ENCODE measurements at regions not wholly inside any gene's neighbourhood (a gene's known extent, or its start where the extent isn't known, plus 50 kb on each side); places are given as distances from the start of the nearest gene placed in this dataset.
"Not testable (repeated sequence)": the region's sequence is repeated elsewhere in the genome, so short reads cannot be mapped to it uniquely, and the experiment has no call there.

DNA sequence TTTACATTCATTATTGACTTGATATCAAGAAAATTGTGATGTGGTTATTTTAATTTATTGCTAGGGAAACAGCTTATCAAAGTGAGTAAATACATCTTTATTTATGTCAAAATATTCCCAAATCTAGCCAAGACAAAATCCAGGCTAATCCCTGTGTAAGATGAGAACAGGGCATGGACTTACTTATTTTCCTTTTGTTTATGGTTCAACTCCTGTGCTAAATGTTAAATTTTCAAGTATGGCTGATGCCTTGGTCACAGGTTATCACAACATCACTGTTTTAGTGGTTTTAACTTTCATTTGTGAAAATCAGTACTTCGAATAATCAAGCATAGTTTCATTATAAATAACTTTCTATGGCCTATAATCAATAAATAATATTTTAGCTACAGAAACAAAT is 657.0 kb upstream of the SYT4 start:
- no peak for DNase-seq (ENCODE audit: low read depth in 2 of 3, low spot score in 2 of 3)

- no peak for DNase-seq (ENCODE audit: low read depth in 2 of 3, low spot score in 2 of 3)
Observed at GRCh38 chr18:43934781-43935471, 657.6 kb upstream of the SYT4 start.

- no peak for DNase-seq (ENCODE audit: low read depth in 2 of 3, low spot score in 2 of 3)
Observed at GRCh38 chr18:43936176-43936575, 658.9 kb upstream of the SYT4 start.

GRCh38 chr18:43949291-43949690 is 672.0 kb upstream of the SYT4 start:
- DNase-seq (ENCODE audit: low read depth in 2 of 3, low spot score in 2 of 3), result no peak

DNA sequence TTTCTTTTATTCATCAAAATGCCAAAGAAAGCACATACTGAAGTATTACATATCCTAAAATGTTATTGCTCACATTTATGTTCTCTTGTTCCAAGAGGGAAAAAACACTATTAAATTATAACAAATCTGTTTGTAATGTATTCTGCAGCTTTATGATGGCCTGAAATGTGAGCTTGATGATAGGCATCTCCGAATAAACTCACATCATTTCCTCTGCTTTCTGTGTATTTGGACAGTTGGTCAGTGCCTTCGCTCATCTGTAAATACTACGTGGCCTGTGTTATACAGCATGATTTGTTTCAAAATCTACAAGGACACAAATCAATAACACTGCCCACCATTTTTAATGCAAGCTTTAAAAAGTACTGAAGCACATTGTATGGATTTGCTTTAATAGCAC is 672.8 kb upstream of the SYT4 start:
- DNase-seq (ENCODE audit: low read depth in 2 of 3, low spot score in 2 of 3), result no peak

GRCh38 chr18:43952398-43952797 is 675.1 kb upstream of the SYT4 start:
- DNase-seq (ENCODE audit: low read depth in 2 of 3, low spot score in 2 of 3), result no peak

GRCh38 chr18:43961722-43962121 is 684.4 kb upstream of the SYT4 start:
- peak in 1 of 3 donors; percentile 0 for DNase-seq (ENCODE audit: low read depth in 2 of 3, low spot score in 2 of 3)

- DNase-seq (ENCODE audit: low read depth in 2 of 3, low spot score in 2 of 3), result no peak
Observed at GRCh38 chr18:43964666-43965065, 687.4 kb upstream of the SYT4 start.

- DNase-seq (ENCODE audit: low read depth in 2 of 3, low spot score in 2 of 3), result no peak
Observed at GRCh38 chr18:43965691-43966090, 688.4 kb upstream of the SYT4 start.

- no peak for DNase-seq (ENCODE audit: low read depth in 2 of 3, low spot score in 2 of 3)
Observed at GRCh38 chr18:43970656-43971055, 693.4 kb upstream of the SYT4 start.

- no peak for DNase-seq (ENCODE audit: low read depth in 2 of 3, low spot score in 2 of 3)
Observed at GRCh38 chr18:43978174-43978573, 700.9 kb upstream of the SYT4 start.

DNA sequence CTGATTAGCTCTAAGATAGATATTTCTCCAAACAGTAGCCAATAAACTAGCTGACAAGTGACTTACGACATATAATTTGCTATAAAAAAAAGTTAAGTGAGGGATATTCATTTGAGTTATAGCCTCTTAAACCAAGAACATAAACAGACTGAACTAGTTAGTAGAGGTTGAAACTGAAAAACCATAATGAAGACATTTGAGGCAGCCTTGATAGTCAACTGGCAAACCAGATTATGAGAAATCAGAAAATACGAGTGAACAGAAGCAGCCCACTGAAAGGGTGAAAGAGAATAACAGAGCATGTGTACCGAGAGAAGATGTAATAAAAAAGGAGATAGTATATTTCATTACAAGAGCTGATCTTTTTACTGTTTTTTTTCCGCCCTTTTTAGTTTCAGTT is 698.1 kb upstream of the SETBP1 start:
- DNase-seq (ENCODE audit: low read depth in 2 of 3, low spot score in 2 of 3), result no peak

GRCh38 chr18:43987061-43987460 is 693.6 kb upstream of the SETBP1 start:
- not testable (repeated sequence) for DNase-seq (ENCODE audit: low read depth in 2 of 3, low spot score in 2 of 3)

DNA sequence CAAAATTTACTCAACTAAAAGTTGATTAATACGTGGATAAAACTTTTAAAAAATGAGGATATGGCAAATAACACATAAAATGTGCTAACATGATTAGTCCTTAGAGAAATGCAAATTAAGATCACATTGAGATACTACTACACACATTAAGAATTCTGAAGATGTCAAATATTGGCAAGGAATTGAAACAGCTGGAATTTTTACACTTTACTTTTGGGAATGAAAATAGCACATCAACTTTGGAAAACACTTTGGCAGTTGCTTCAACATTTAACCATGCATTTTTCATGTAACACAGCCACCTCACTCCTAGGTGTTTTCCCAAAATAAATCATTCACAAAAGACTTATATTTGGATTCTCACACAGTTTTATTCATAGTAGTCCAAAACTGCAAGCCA is 687.9 kb upstream of the SETBP1 start:
- no peak for DNase-seq (ENCODE audit: low read depth in 2 of 3, low spot score in 2 of 3)

- DNase-seq (ENCODE audit: low read depth in 2 of 3, low spot score in 2 of 3), result no peak
Observed at GRCh38 chr18:43994381-43994780, 686.3 kb upstream of the SETBP1 start.

- no peak for DNase-seq (ENCODE audit: low read depth in 2 of 3, low spot score in 2 of 3)
Observed at GRCh38 chr18:44013871-44014270, 666.8 kb upstream of the SETBP1 start.

GRCh38 chr18:44025421-44025820 is 655.3 kb upstream of the SETBP1 start:
- DNase-seq (ENCODE audit: low read depth in 2 of 3, low spot score in 2 of 3), result no peak

- no peak for DNase-seq (ENCODE audit: low read depth in 2 of 3, low spot score in 2 of 3)
Observed at GRCh38 chr18:44028109-44028508, 652.6 kb upstream of the SETBP1 start.

GRCh38 chr18:44031063-44031462 is 649.6 kb upstream of the SETBP1 start:
- no peak for DNase-seq (ENCODE audit: low read depth in 2 of 3, low spot score in 2 of 3)

- no peak for DNase-seq (ENCODE audit: low read depth in 2 of 3, low spot score in 2 of 3)
Observed at GRCh38 chr18:44033144-44033701, 647.5 kb upstream of the SETBP1 start.

DNA sequence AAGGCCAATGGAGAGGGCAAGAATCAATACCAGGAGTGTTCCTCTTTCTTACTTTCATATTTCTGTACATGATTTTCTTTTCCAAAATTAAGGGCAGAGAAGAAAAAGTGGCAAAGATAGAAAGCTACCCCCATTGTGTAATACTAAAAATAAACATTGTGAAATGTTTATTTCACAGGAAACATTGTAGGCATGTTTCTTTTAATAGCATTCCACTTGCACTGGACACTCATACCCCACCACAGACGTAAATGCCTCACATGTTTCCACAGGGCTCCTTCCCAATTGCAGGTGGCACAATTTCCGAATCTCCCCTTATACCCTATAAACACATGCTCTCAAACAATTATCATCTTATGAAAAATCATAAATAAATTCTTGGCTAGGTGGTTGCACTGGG is 645.1 kb upstream of the SETBP1 start:
- DNase-seq (ENCODE audit: low read depth in 2 of 3, low spot score in 2 of 3), result no peak

DNA sequence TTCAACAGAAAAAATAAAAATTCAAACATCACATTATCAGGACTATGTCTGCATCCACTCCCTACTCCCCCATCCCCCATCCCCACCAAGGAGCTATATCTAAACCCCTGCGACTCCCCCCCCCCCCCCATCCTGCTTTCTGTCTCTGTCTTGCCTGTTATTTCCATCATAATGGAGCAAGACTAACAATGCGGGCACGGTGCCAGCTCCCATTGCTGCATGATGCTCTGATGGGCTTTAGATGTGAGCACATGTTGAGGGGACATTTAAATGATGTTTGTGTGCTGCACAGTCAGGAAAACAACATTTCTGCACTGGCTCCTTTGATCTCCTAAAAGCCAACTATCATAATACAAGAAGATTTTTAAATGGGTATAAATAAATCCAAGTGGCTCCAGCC is 644.2 kb upstream of the SETBP1 start:
- DNase-seq (ENCODE audit: low read depth in 2 of 3, low spot score in 2 of 3), result no peak

GRCh38 chr18:44039216-44039615 is 641.5 kb upstream of the SETBP1 start:
- no peak for DNase-seq (ENCODE audit: low read depth in 2 of 3, low spot score in 2 of 3)

All from hematopoietic multipotent progenitor cell (in vitro differentiated cells).